IMR-90 (cell line): ENCODE measurements at regions not wholly inside any gene's neighbourhood (a gene's known extent, or its start where the extent isn't known, plus 50 kb on each side); places are given as distances from the start of the nearest gene placed in this dataset.

Experiments used
- ATAC-seq: fragments of 200-7000 bp; cut with Tn5 transposase; 2 replicates; pipeline ENCODE4 v1.9.1; 2020; ENCODE audit warnings: low read depth, mild to moderate bottlenecking, moderate library complexity
- BruUV-seq: library from RNA; stranded (reverse); fragments of 400-500 nt; replicated peaks from 2 replicates; lab custom pipeline; 2021; lab: Mats Ljungman, UMichigan
- CTCF ChIA-PET: fragments of 300-600 bp; formaldehyde crosslinking; extraction: SDS; loops from one replicate; lab custom pipeline; 2021; ENCODE audit warnings: antibody characterized with exemption; lab: Yijun Ruan, JAX
- POLR2A ChIA-PET: fragments of 300-600 bp; sonication (Branson Sonifier 250); formaldehyde crosslinking; loops from one replicate; lab custom pipeline; 2022; ENCODE audit warnings: antibody characterized with exemption; ENCODE audit not compliant: unreplicated experiment; lab: Charles Lee
- DNase-seq: peaks from one replicate; pipeline ENCODE4 v3.0.0; 2013
- H2AFZ ChIP-seq: replicated peaks from 2 replicates; pipeline ENCODE3; 2013; ENCODE audit warnings: low read length, mild to moderate bottlenecking; ENCODE audit not compliant: poor library complexity
- H2AK5ac ChIP-seq: 2 replicates; pipeline ENCODE4 v1.6.1; 2013; ENCODE audit warnings: low read depth, low read length, inconsistent platforms
- H2AK9ac ChIP-seq: replicated peaks from 2 replicates; pipeline ENCODE3; 2013; ENCODE audit warnings: mild to moderate bottlenecking, low read depth, low read length, moderate library complexity; ENCODE audit not compliant: poor library complexity
- H2BK120ac ChIP-seq: 2 replicates; pipeline ENCODE4 v1.6.1; 2013; ENCODE audit warnings: low read depth, low read length, inconsistent platforms
- H2BK15ac ChIP-seq: 3 replicates; pipeline ENCODE4 v1.6.1; 2013; ENCODE audit warnings: low read depth, low read length, inconsistent platforms
- H2BK20ac ChIP-seq: 2 replicates; pipeline ENCODE4 v1.6.1; 2013; ENCODE audit warnings: low read depth, mild to moderate bottlenecking, inconsistent platforms, low read length, moderate library complexity
- H2BK5ac ChIP-seq: 2 replicates; pipeline ENCODE4 v1.6.1; 2013; ENCODE audit warnings: mild to moderate bottlenecking, low read depth, low read length, inconsistent platforms; ENCODE audit not compliant: poor library complexity, severe bottlenecking
- H3K14ac ChIP-seq: replicated peaks from 2 replicates; pipeline ENCODE4 v1.6.1; 2013; ENCODE audit warnings: low read depth, low read length, inconsistent platforms
- H3K18ac ChIP-seq: 2 replicates; pipeline ENCODE4 v1.6.1; 2013; ENCODE audit warnings: low read depth, low read length, control low read depth
- H3K23ac ChIP-seq: 2 replicates; pipeline ENCODE4 v1.6.1; 2013; ENCODE audit warnings: low read depth, low read length, inconsistent platforms
- H3K27ac ChIP-seq: 2 replicates; pipeline ENCODE4 v1.5.1; 2013; ENCODE audit warnings: mild to moderate bottlenecking, control low read depth, low read length; ENCODE audit not compliant: insufficient read depth
- H3K27me3 ChIP-seq: 2 replicates; pipeline ENCODE4 v1.6.1; 2013; ENCODE audit warnings: low read length; ENCODE audit not compliant: control insufficient read depth, insufficient read depth
- H3K36me3 ChIP-seq: 2 replicates; pipeline ENCODE4 v1.6.1; 2013; ENCODE audit warnings: low read length, mixed read lengths; ENCODE audit not compliant: control insufficient read depth, insufficient read depth
- H3K4ac ChIP-seq: 2 replicates; pipeline ENCODE4 v1.6.1; 2013; ENCODE audit warnings: low read depth, low read length, inconsistent platforms
- H3K4me1 ChIP-seq: 2 replicates; pipeline ENCODE4 v1.6.1; 2013; ENCODE audit warnings: low read length, mixed read lengths; ENCODE audit not compliant: control insufficient read depth, insufficient read depth
- H3K4me2 ChIP-seq: 2 replicates; pipeline ENCODE4 v1.6.1; 2013; ENCODE audit warnings: low read depth, mild to moderate bottlenecking, control low read depth, low read length, moderate library complexity
- H3K4me3 ChIP-seq: 2 replicates; pipeline ENCODE4 v1.5.1; 2013; ENCODE audit warnings: low read depth, mild to moderate bottlenecking, control low read depth, low read length, moderate library complexity; ENCODE audit not compliant: insufficient read depth
- H3K56ac ChIP-seq: 2 replicates; pipeline ENCODE4 v1.6.1; 2013; ENCODE audit warnings: low read length, inconsistent platforms; ENCODE audit not compliant: insufficient read depth; ENCODE audit errors: extremely low read depth
- H3K79me1 ChIP-seq, 2 experiments: 2 replicates each; pipeline ENCODE4 v1.6.1; 2013; ENCODE audit warnings: low read length in 2 of 2, inconsistent platforms in 1 of 2, low read depth in 1 of 2
- H3K9ac ChIP-seq: 2 replicates; pipeline ENCODE4 v1.6.1; 2013; ENCODE audit warnings: low read depth, low read length, control low read depth
- H3K9me1 ChIP-seq: 2 replicates; pipeline ENCODE4 v1.6.1; 2013; ENCODE audit warnings: low read length, inconsistent platforms; ENCODE audit not compliant: insufficient read depth
- H3K9me3 ChIP-seq: 2 replicates; pipeline ENCODE4 v1.6.1; 2013; ENCODE audit warnings: low read length; ENCODE audit not compliant: control insufficient read depth, insufficient read depth
- H4K20me1 ChIP-seq: 2 replicates; pipeline ENCODE4 v1.6.1; 2013; ENCODE audit warnings: low read length, inconsistent platforms; ENCODE audit not compliant: insufficient read depth
- H4K5ac ChIP-seq: 2 replicates; pipeline ENCODE4 v1.6.1; 2013; ENCODE audit warnings: mild to moderate bottlenecking, low read depth, low read length, control low read depth
- H4K8ac ChIP-seq, 2 experiments: 2 replicates each; pipeline ENCODE4 v1.6.1; 2013; ENCODE audit warnings: low read depth in 2 of 2, low read length in 2 of 2, control low read depth in 1 of 2, inconsistent platforms in 1 of 2
- H4K91ac ChIP-seq: 2 replicates; pipeline ENCODE4 v1.6.1; 2013; ENCODE audit warnings: low read depth, low read length, inconsistent platforms; ENCODE audit not compliant: insufficient read depth
- CEBPB ChIP-seq: IDR thresholded peaks from 2 replicates; pipeline ENCODE4 v1.6.1; 2012; ENCODE audit warnings: low read depth, low read length, improper control_type of control experiment
- ELK1 ChIP-seq: fragments of 150-350 bp; IDR thresholded peaks from 2 replicates; pipeline ENCODE4 v1.6.1; 2016; ENCODE audit warnings: low read depth, mild to moderate bottlenecking, low read length, moderate library complexity, borderline replicate concordance
- FOS ChIP-seq: fragments of 150-350 bp; IDR thresholded peaks from 2 replicates; pipeline ENCODE4 v1.6.1; 2016; ENCODE audit warnings: low read depth, low read length
- MAZ ChIP-seq: IDR thresholded peaks from 2 replicates; pipeline ENCODE4 v1.6.1; 2012; ENCODE audit warnings: low read depth, mild to moderate bottlenecking, low read length, improper control_type of control experiment, moderate library complexity, borderline replicate concordance
- NFE2L2 ChIP-seq: fragments of 150-350 bp; IDR thresholded peaks from 2 replicates; pipeline ENCODE4 v1.6.1; 2016; ENCODE audit warnings: low read depth, mild to moderate bottlenecking, low read length
- RAD21 ChIP-seq: IDR thresholded peaks from 2 replicates; pipeline ENCODE4 v1.6.1; 2012; ENCODE audit warnings: low read length, improper control_type of control experiment
- RFX5 ChIP-seq: IDR thresholded peaks from 2 replicates; pipeline ENCODE4 v1.8.0; 2012; ENCODE audit warnings: low read depth, mild to moderate bottlenecking, low read length, moderate library complexity
- SMC3 ChIP-seq: fragments of 150-350 bp; IDR thresholded peaks from 2 replicates; pipeline ENCODE4 v1.6.1; 2016; ENCODE audit warnings: low read depth, mild to moderate bottlenecking, antibody characterized with exemption, low read length, moderate library complexity
- WGBS, 2 experiments: methylation state at CpG; one replicate each; pipeline versions ENCODE4 v1.1.5 to v1.1.7; 2013; ENCODE audit warnings: missing lambda C conversion rate in 2 of 2; ENCODE audit not compliant: insufficient read length in 1 of 2; ENCODE audit errors: extremely low coverage in 2 of 2; 5-methylcytosine and 5-hydroxymethylcytosine counted together
- dilution Hi-C: fragments of 300-500 bp; cut with HindIII; formaldehyde crosslinking; loops from one replicate; pipeline ENCODE4 v1.14.3; 2018; ENCODE audit warnings: low sequenced_read_pairs; ENCODE audit not compliant: unreplicated experiment
- in situ Hi-C: fragments of 300-500 bp; cut with MboI; formaldehyde crosslinking; loops from 3 replicates; pipeline ENCODE4 v1.14.3; 2019; ENCODE audit warnings: low sequenced_read_pairs, inconsistent platforms, mixed read lengths
- intact Hi-C: fragments of 100-400 bp; cut with micrococcal nuclease; formaldehyde crosslinking; loops from 2 replicates; pipeline ENCODE4 v1.10.0; 2022

DNA sequence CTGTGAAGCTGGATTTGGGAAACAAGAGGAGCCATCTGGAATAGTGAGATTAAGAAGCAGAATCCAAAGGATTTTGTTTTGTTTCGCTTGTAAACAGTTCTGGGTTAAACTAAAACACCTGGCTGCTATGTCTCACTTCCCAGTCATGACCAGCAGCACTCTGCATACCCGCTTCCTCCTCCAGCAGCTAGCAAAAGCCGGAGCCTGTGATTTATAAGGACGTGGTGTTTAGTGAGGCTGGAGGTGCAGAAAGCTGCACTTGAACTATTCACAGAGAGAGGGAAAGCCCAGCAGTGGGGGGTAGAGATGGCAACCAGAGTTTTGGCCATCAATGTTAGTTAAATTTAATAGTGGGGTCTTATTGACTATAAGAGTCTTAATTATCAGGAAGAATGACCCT, 240.2 kb downstream of the AJAP1 start:
- no peak overlapping the region for H2BK120ac ChIP-seq
- no peak overlapping the region for H3K18ac ChIP-seq
- no peaks in the 10 kb centered on the region for H3K79me1 ChIP-seq
- H2AFZ ChIP-seq, result no peak overlapping the region
- H3K4me2 ChIP-seq, result no peak overlapping the region
- peaks cover 27% of the 10 kb centered on the region for H3K9me3 ChIP-seq
- ChIA-PET POLR2A (no interaction called here), CTCF (no interaction called here)
- no peaks in the 10 kb centered on the region for H4K20me1 ChIP-seq
- no peaks in the 10 kb centered on the region for H3K27me3 ChIP-seq
- no peak overlapping the region for H3K9ac ChIP-seq
- intact Hi-C loops, result no loop called here
- no peak overlapping the region for H3K14ac ChIP-seq
- H3K4ac ChIP-seq, result no peak overlapping the region
- H3K27ac ChIP-seq, result no peak overlapping the region
- H4K5ac ChIP-seq, result no peak overlapping the region
- H2AK9ac ChIP-seq, result no peak overlapping the region
- H2AK5ac ChIP-seq, result no peak overlapping the region
- no peak overlapping the region for H2BK5ac ChIP-seq
- BruUV-seq, result no TSS peak
- H2BK20ac ChIP-seq, result no peak overlapping the region
- dilution Hi-C loops, result no loop called here
- no peak overlapping the region for H4K8ac ChIP-seq
- H2BK15ac ChIP-seq, result no peak overlapping the region
- H3K4me3 ChIP-seq, result no peak overlapping the region
- H3K9me1 ChIP-seq, result no peaks in the 10 kb centered on the region
- no peak overlapping the region for H4K91ac ChIP-seq
- H3K56ac ChIP-seq, result no peak overlapping the region
- ATAC-seq (no peak), DNase-seq (no peak)
- H3K36me3 ChIP-seq, result no peaks in the 10 kb centered on the region
- TF ChIP-seq SMC3, result no peak
- no peak for TF ChIP-seq MAZ
- TF ChIP-seq CEBPB, result no peak
- no peak for TF ChIP-seq ELK1
- no peak for TF ChIP-seq NFE2L2
- TF ChIP-seq RAD21, result no peak
- no peak for TF ChIP-seq FOS
- no peak for TF ChIP-seq RFX5
- no peaks in the 10 kb centered on the region for H3K4me1 ChIP-seq
- no CpG with 5 or more reads among the region's 4 CpGs for WGBS, 2 experiments
- in situ Hi-C loops, result no loop called here
- no peak overlapping the region for H3K23ac ChIP-seq
